ENCODE measurements at regions not wholly inside any gene's neighbourhood (a gene's known extent, or its start where the extent isn't known, plus 50 kb on each side); places are given as distances from the start of the nearest gene placed in this dataset.

DNA sequence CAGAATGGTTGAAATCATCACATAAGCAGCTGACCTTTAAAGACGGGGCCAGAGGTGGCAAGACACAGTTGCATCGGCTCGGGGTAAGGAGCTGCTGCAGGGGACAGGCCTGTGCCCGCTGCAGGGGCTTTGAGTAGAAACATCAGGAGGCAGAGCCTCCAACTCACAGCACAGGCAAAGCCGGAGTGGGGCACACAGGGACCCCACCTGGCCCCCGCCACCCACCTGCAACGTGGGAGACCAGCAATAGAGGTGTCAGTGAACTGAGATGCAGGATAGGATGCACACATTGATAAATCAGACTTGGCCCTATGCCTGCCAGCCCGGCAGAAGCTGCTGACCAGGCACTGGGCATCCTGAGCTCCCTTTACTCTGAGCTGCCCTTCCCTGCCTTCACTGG lies 257.2 kb downstream of the NPHP4 start:
- Histone ChIP-seq H3K9me3 (ENCODE audit: control insufficient read depth in 4 of 4, low read length in 3 of 4) (no peaks in the 10 kb centered on the region), H3K9ac (ENCODE audit: low read depth in 1 of 2, low read length in 2 of 2) (no peak overlapping the region), H3K36me3 (ENCODE audit: control insufficient read depth in 4 of 4, insufficient read depth in 3 of 4, low read depth in 1 of 4, low read length in 3 of 4) (no peaks in the 10 kb centered on the region), H3K4me3 (ENCODE audit: low read depth in 1 of 3, low read length in 3 of 3) (no peak overlapping the region), H3K4me1 (ENCODE audit: control insufficient read depth in 4 of 4, insufficient read depth in 4 of 4, low read length in 3 of 4) (no peaks in the 10 kb centered on the region), H3K27me3 (ENCODE audit: control insufficient read depth in 4 of 4, insufficient read depth in 4 of 4, low read length in 3 of 4) (peaks cover 0 to 3% (median 0%) of the 10 kb centered on the region in 4 donors), H3K27ac (ENCODE audit: low read depth in 1 of 2, low read length in 2 of 2) (no peak overlapping the region)
- TF ChIP-seq, protein P1, sequence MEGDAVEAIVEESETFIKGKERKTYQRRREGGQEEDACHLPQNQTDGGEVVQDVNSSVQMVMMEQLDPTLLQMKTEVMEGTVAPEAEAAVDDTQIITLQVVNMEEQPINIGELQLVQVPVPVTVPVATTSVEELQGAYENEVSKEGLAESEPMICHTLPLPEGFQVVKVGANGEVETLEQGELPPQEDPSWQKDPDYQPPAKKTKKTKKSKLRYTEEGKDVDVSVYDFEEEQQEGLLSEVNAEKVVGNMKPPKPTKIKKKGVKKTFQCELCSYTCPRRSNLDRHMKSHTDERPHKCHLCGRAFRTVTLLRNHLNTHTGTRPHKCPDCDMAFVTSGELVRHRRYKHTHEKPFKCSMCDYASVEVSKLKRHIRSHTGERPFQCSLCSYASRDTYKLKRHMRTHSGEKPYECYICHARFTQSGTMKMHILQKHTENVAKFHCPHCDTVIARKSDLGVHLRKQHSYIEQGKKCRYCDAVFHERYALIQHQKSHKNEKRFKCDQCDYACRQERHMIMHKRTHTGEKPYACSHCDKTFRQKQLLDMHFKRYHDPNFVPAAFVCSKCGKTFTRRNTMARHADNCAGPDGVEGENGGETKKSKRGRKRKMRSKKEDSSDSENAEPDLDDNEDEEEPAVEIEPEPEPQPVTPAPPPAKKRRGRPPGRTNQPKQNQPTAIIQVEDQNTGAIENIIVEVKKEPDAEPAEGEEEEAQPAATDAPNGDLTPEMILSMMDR (IDR thresholded peaks at IDR 0.05; ENCODE audit: low read depth, low read length, missing input control), result no peak
- TF ChIP-seq, protein P2, sequence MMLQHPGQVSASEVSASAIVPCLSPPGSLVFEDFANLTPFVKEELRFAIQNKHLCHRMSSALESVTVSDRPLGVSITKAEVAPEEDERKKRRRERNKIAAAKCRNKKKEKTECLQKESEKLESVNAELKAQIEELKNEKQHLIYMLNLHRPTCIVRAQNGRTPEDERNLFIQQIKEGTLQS (IDR thresholded peaks at IDR 0.05), result no peak
- TF ChIP-seq RXRA (IDR thresholded peaks at IDR 0.05) (no peak), HNF4G (IDR thresholded peaks at IDR 0.05) (no peak), TAF1 (conservative IDR thresholded peaks at IDR 0.05) (no peak), GABPA (IDR thresholded peaks at IDR 0.05 in 1 of 2, conservative IDR thresholded peaks at IDR 0.05 in 1 of 2) (no peak), RAD21 (IDR thresholded peaks at IDR 0.05) (no peak), NR2F2 (IDR thresholded peaks at IDR 0.05) (no peak)
- TF ChIP-seq, protein P3, sequence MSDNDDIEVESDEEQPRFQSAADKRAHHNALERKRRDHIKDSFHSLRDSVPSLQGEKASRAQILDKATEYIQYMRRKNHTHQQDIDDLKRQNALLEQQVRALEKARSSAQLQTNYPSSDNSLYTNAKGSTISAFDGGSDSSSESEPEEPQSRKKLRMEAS (IDR thresholded peaks at IDR 0.05), result no peak
- DNase-seq (ENCODE audit: low spot score), result no peak
- WGBS, result 68% methylated on average over 8 of the region's 8 CpGs

DNA sequence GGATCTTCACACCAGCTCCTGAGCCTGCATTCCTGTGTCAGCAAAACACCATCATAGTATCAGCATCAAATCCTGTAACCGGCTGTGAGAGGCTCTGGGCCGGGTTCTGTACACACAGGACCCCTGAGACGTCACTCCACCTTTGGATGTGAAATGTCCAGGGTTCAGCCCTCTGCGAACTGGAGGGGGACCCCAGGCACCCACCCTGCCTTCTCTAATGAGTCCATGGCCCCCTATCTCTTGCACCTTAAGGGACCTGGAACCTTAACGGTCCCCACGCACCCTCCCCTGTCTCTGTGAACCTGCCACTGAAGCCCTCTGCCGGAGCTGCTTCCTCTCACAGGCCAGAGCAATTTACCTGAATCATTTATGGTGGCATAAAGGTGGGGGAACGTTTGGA lies 257.8 kb downstream of the NPHP4 start:
- Histone ChIP-seq H3K4me3 (ENCODE audit: low read depth in 1 of 3, low read length in 3 of 3) (no peak overlapping the region), H3K27me3 (ENCODE audit: control insufficient read depth in 4 of 4, insufficient read depth in 4 of 4, low read length in 3 of 4) (peaks cover 0 to 1% (median 0%) of the 10 kb centered on the region in 4 donors), H3K9me3 (ENCODE audit: control insufficient read depth in 4 of 4, low read length in 3 of 4) (no peaks in the 10 kb centered on the region), H3K27ac (ENCODE audit: low read depth in 1 of 2, low read length in 2 of 2) (no peak overlapping the region), H3K9ac (ENCODE audit: low read depth in 1 of 2, low read length in 2 of 2) (no peak overlapping the region), H3K4me1 (ENCODE audit: control insufficient read depth in 4 of 4, insufficient read depth in 4 of 4, low read length in 3 of 4) (no peaks in the 10 kb centered on the region), H3K36me3 (ENCODE audit: control insufficient read depth in 4 of 4, insufficient read depth in 3 of 4, low read depth in 1 of 4, low read length in 3 of 4) (no peaks in the 10 kb centered on the region)
- no peak for DNase-seq (ENCODE audit: low spot score)
- WGBS, result 61% methylated on average over 8 of the region's 8 CpGs
- TF ChIP-seq, protein P1 (IDR thresholded peaks at IDR 0.05; ENCODE audit: low read depth, low read length, missing input control), result no peak
- no peak for TF ChIP-seq GABPA (IDR thresholded peaks at IDR 0.05 in 1 of 2, conservative IDR thresholded peaks at IDR 0.05 in 1 of 2)
- TF ChIP-seq RXRA (IDR thresholded peaks at IDR 0.05), result no peak
- TF ChIP-seq HNF4G (IDR thresholded peaks at IDR 0.05), result no peak
- no peak for TF ChIP-seq YY1 (IDR thresholded peaks at IDR 0.05)
- no peak for TF ChIP-seq EGR1 (IDR thresholded peaks at IDR 0.05; ENCODE audit: low read depth in 2 of 2)
- no peak for TF ChIP-seq FOXA1 (IDR thresholded peaks at IDR 0.05)
- TF ChIP-seq, protein P4, sequence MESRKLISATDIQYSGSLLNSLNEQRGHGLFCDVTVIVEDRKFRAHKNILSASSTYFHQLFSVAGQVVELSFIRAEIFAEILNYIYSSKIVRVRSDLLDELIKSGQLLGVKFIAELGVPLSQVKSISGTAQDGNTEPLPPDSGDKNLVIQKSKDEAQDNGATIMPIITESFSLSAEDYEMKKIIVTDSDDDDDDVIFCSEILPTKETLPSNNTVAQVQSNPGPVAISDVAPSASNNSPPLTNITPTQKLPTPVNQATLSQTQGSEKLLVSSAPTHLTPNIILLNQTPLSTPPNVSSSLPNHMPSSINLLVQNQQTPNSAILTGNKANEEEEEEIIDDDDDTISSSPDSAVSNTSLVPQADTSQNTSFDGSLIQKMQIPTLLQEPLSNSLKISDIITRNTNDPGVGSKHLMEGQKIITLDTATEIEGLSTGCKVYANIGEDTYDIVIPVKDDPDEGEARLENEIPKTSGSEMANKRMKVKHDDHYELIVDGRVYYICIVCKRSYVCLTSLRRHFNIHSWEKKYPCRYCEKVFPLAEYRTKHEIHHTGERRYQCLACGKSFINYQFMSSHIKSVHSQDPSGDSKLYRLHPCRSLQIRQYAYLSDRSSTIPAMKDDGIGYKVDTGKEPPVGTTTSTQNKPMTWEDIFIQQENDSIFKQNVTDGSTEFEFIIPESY (IDR thresholded peaks at IDR 0.05), result no peak
- TF ChIP-seq NR2F2 (IDR thresholded peaks at IDR 0.05), result no peak
